GM23248 (cell line): ENCODE measurements at regions not wholly inside any gene's neighbourhood (a gene's known extent, or its start where the extent isn't known, plus 50 kb on each side); places are given as distances from the start of the nearest gene placed in this dataset.

Experiments
- EZH2 ChIP-seq: fragments of 200-600 bp; sonication (generic); IDR thresholded peaks from 2 replicates; pipeline ENCODE4 v1.6.1; 2018; ENCODE audit warnings: antibody characterized with exemption, mild to moderate bottlenecking; ENCODE audit not compliant: insufficient read depth, poor library complexity, severe bottlenecking
- EZH2phosphoT487 ChIP-seq: fragments of 200-600 bp; sonication (generic); IDR thresholded peaks from 2 replicates; pipeline ENCODE4 v1.6.1; 2018; ENCODE audit warnings: antibody characterized with exemption, moderate library complexity, mild to moderate bottlenecking, low read depth; ENCODE audit not compliant: insufficient read depth

DNA sequence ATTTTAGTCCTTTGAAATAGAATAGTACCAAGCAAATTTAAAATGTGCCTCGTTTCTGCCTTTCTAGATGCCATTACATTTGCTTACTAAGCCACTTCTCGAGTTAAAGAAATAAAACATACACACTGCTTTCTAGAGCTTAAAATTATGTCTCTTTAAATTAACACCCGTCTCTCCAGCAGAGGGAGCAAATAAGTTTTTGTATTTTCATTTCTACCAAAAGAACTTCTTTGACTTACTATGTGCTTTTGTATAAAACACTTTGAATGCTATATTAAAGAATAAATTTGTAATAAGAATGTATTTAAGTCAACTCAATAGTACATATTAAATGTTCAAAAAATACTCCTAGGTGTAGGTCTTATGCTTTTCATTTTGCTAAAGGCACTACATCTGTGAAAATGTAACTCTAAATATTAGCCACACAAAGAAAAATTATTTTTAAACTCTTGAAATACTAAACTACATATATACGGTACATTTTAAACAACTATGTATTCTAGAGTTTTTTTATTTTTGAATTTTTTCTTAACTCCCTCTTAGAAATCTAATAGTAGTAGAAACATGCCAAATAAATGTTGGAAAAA lies 269.3 kb upstream of the MIR17HG start:
- TF ChIP-seq EZH2 (no peak), EZH2phosphoT487 (no peak)
